Hindlimb muscle (tissue), 1 donor: ENCODE measurements at regions not wholly inside any gene's neighbourhood (a gene's known extent, or its start where the extent isn't known, plus 50 kb on each side); places are given as distances from the start of the nearest gene placed in this dataset.
"Not testable (repeated sequence)": the region's sequence is repeated elsewhere in the genome, so short reads cannot be mapped to it uniquely, and the experiment has no call there.

ENCODE experiments used
- DNase-seq: peaks from one replicate; pipeline ENCODE4 v3.0.0-alpha.2; 2013

GRCh38 chr21:18104802-18105201 lies 139.8 kb upstream of the CHODL start:
- DNase-seq: peak; percentile 42

DNA sequence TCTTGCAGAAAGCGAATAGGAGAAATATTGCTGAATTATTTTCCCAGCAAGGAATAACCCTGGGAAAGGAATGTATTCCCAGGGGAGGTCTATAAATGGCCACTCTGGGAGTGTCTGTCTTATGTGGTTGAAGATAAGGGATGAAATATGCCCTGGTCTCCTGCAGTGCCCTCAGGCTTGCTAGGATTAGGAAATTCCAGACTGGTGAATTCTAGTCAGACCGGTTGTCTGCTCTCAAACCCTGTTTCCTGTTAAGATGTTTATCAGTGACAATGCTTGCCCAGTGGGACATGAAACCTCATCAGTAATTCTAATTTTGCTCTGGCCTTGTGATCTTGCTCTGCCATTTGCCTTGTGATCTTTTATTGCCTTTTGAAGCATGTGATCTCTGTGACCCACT lies 148.2 kb upstream of the CHODL start:
- DNase-seq: not testable (repeated sequence)

DNA sequence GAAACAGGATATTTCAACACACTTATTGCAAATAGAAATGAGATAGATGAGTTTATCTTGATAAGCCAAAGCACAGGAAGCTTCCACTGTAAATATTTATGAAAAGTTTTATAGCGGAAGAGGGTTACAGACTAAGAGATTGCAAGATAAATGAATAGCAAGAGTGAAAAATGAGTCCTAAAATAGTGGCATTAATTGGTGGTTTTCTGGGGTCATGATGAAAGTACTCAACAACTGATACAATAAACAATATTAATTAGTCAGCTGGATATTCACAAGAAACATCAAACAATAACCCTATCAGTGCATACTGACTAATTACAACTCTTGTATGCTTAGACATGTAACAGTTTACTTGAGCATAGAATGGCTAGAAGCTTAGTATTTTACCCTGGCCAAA lies 154.8 kb upstream of the CHODL start:
- DNase-seq: no peak

GRCh38 chr21:18070392-18070791 lies 174.2 kb upstream of the CHODL start:
- no peak for DNase-seq

- no peak for DNase-seq
Observed at GRCh38 chr21:18069875-18070274, 174.8 kb upstream of the CHODL start.

DNA sequence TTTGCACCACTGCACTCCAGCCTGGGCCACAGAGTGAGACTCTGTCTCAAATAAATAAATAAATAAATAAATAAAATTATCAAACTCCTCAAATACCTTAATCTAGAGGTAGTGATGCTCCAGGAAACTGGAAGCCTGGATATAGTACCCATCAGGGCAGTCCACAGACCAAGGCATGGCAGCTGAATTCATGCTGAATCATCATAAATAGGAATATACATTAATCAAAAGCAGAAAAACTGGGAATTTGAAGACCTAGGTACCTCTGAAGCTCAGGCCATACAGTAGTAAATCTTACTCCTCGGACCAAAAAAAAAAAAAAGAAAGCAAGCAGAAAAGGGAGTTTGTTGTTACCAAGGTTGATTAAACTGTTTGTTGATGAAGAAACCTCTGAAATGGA lies 184.2 kb upstream of the CHODL start:
- DNase-seq: no peak

DNA sequence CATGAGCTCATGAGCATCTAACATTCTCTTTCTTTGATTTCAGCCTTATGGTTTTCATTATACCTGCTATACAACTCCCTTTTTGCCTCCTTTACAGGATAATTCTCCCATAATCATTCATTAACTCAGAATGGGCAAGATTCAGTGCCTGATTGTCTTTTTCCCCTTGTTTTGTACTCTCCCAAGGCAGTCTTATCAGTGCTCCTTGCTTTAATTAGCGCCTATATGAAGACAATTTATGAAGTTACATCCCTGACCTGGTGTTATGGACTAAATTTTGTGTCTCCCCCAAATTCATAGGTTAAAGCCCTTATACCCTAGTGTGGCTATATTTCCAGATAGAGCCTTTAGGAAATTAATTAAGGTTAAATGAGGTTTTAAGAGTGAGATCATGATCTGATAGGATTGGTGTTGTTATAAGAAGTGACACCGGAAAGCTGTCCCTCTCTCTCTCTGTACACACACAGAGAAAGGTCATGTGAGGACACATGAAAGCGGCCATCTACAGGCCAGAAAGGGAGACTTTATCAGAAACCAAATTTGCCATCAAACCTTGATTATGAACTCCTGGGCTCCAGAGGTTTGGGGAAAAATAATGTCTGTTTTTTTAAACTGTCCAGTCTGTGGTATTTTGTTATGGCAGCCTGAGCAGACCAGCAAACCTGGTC lies 185.8 kb upstream of the CHODL start:
- DNase-seq: no peak

- DNase-seq: no peak
Observed at GRCh38 chr21:18053151-18053550, 191.5 kb upstream of the CHODL start.

- DNase-seq: no peak
Observed at GRCh38 chr21:18049461-18049860, 195.2 kb upstream of the CHODL start.

GRCh38 chr21:18041012-18041411 lies 203.6 kb upstream of the CHODL start:
- DNase-seq: peak; percentile 40

GRCh38 chr21:18030248-18030647 lies 211.1 kb upstream of the C21orf91 start:
- DNase-seq: no peak

- DNase-seq: no peak
Observed at GRCh38 chr21:18026359-18026758, 207.2 kb upstream of the C21orf91 start.

DNA sequence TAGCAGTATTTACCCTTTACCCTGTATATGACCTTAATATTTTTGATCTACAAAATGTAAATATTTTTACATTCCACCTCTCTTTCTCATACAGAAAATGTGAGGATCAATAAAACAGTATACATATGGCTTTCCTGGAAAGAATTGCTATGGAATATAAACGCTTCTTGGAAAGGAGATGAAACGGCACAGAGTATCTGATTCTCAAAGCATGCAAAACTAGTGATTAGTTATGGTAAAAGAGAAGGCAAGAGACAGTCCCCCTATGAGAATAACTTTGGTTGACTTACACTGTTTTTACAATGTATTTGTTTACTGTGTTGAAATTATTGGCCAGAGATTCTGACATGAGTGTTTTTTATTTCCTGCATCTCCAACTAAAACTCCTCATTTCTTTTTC lies 204.6 kb upstream of the C21orf91 start:
- DNase-seq: no peak

DNA sequence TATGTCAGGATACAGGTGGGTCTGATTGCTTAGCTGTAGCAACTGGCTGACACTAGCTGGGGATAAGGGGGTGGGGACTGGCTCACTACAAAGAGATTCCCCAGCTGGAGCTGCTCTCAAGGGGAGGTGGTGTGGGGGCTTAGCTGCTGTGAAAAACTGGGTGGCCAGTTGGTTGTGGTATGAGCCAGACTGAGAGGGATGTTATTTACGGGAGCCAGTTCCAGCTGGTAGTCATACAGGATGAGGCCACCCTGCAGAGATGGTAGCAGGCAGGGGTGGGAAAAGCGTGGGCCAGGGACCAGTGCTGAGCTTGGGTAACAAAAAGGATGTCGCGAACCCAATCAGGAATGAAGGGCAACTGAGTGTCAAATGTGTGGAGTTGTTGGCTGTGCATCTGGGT lies 204.0 kb upstream of the C21orf91 start:
- no peak for DNase-seq

GRCh38 chr21:18007121-18007520 lies 188.0 kb upstream of the C21orf91 start:
- no peak for DNase-seq

DNA sequence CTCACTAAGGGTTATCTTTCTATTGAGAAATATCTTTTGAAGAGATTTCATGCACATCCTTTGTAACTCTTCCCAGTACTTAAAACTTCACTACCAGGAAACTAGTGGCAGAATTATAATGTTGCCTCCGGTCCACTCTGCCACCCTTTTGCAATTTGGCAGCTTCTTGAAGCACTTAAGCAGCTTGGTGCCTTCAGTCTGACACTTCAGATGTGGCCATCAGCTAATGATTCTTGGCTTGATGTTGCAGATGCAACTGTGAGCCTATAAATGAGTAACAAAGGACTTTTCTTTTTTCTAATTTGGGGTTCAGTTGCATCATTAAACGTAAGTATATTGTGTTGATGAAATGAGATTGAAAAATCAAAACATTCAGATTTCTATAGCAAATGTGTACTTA lies 187.5 kb upstream of the C21orf91 start:
- DNase-seq: no peak

- no peak for DNase-seq
Observed at GRCh38 chr21:18002393-18002792, 183.2 kb upstream of the C21orf91 start.

- DNase-seq: no peak
Observed at GRCh38 chr21:18000981-18001686, 182.0 kb upstream of the C21orf91 start.

DNA sequence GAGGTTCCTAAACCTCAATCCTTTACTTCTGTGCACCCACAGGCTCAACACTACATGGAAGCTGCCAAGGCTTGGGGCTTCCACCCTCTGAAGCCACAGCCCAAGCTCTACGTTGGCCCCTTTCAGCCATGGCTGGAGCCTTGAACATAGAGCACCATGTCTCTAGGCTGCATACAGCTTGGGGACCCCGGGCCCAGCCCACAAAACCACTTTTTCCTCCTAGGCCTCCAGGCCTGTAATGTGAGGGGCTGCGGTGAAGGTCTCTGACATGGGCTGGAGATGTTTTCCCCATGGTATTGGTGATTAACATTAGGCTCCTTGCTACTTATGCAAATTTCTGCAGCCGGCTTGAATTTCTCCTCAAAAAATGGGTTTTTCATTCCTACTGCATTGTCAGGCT lies 179.4 kb upstream of the C21orf91 start:
- DNase-seq: not testable (repeated sequence)

DNA sequence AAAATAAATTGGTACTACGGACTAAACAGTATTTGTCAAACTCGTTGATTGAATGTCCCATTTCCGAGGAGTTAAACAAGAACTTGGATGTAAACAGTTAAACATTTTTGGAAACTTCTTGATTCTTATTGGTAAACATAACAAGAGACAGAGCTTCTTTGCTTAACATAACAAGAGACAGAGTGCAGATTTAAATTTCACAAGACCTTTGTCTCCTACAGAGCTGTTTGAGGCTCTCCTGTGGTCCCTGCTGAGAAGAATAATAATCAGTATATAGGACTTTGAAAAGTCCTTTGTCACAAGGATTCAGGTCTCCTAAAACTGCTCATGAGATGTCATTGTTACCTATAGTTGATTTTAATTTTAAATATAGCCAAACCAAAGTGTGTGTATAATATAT lies 170.6 kb upstream of the C21orf91 start:
- DNase-seq: no peak

- no peak for DNase-seq
Observed at GRCh38 chr21:17988102-17988437, 168.9 kb upstream of the C21orf91 start.

- DNase-seq: peak; percentile 64
Observed at GRCh38 chr21:17987382-17988101, 168.4 kb upstream of the C21orf91 start.

- peak; percentile 63 for DNase-seq
Observed at GRCh38 chr21:17981060-17981740, 162.0 kb upstream of the C21orf91 start.
